Endothelial cell of umbilical vein (primary cell): ENCODE measurements at regions not wholly inside any gene's neighbourhood (a gene's known extent, or its start where the extent isn't known, plus 50 kb on each side); places are given as distances from the start of the nearest gene placed in this dataset.

Experiments
- CTCF ChIP-seq, 2 donors: IDR thresholded peaks; 1 replicate in 1 of 2; 2 replicates in 1 of 2; pipeline ENCODE4 v1.5.1; 2011; ENCODE audit warnings: low read length in 2 of 2, mild to moderate bottlenecking in 2 of 2, moderate library complexity in 2 of 2, control low read depth in 1 of 2, inconsistent platforms in 1 of 2, low read depth in 1 of 2; ENCODE audit not compliant: insufficient read depth in 1 of 2; ENCODE audit errors: extremely low read depth in 1 of 2
- EZH2 ChIP-seq: IDR thresholded peaks from 2 replicates; pipeline ENCODE4 v1.6.1; 2012; ENCODE audit warnings: borderline replicate concordance, low read depth, mild to moderate bottlenecking, moderate library complexity, low read length, inconsistent platforms; ENCODE audit not compliant: severe bottlenecking
- FOS ChIP-seq: IDR thresholded peaks from 2 replicates; pipeline ENCODE4 v1.6.1; 2011; ENCODE audit warnings: mild to moderate bottlenecking, low read length, moderate library complexity, borderline replicate concordance; ENCODE audit not compliant: insufficient read depth
- GATA2 ChIP-seq: IDR thresholded peaks from 2 replicates; pipeline ENCODE4 v1.7.0; 2011; ENCODE audit warnings: low read depth, mild to moderate bottlenecking, moderate library complexity, mixed read lengths, low read length; ENCODE audit not compliant: insufficient read length, insufficient read depth
- JUN ChIP-seq: IDR thresholded peaks from 2 replicates; pipeline ENCODE4 v1.6.1; 2011; ENCODE audit warnings: borderline replicate concordance, low read depth; ENCODE audit not compliant: insufficient read length, insufficient read depth
- MYC ChIP-seq: IDR thresholded peaks from one replicate; pipeline ENCODE4 v1.6.1; 2011; ENCODE audit warnings: mild to moderate bottlenecking, low read depth, low read length
- POLR2A ChIP-seq: IDR thresholded peaks from 2 replicates; pipeline ENCODE4 v1.6.1; 2012; ENCODE audit warnings: low read depth, mild to moderate bottlenecking, control low read depth, low read length
- POLR2AphosphoS5 ChIP-seq: IDR thresholded peaks from 2 replicates; pipeline ENCODE4 v1.6.1; 2012; ENCODE audit warnings: low read depth, mild to moderate bottlenecking, control low read depth, low read length, moderate library complexity; ENCODE audit not compliant: insufficient read depth
- TF ChIP-seq, protein P1 (sequence below): IDR thresholded peaks from 2 replicates; pipeline ENCODE4 v1.6.1; 2011; ENCODE audit not compliant: insufficient read depth, insufficient read length

GRCh38 chr6:140462076-140462452 lies 1087.6 kb upstream of the CITED2 start:
- TF ChIP-seq POLR2AphosphoS5 (no peak), CTCF (IDR thresholded peaks at IDR 0.05; ENCODE audit: extremely low read depth in 1 of 2, insufficient read depth in 1 of 2, low read depth in 1 of 2, low read length in 2 of 2) (no peak), POLR2A (no peak), JUN (no peak), EZH2 (no peak), MYC (no peak), GATA2 (no peak), FOS (no peak)
- TF ChIP-seq, protein P1, sequence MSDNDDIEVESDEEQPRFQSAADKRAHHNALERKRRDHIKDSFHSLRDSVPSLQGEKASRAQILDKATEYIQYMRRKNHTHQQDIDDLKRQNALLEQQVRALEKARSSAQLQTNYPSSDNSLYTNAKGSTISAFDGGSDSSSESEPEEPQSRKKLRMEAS, result no peak
